Fibroblast of mammary gland (primary cell): ENCODE measurements at regions not wholly inside any gene's neighbourhood (a gene's known extent, or its start where the extent isn't known, plus 50 kb on each side); places are given as distances from the start of the nearest gene placed in this dataset.

Experiments used
- DNase-seq: peaks from one replicate; pipeline ENCODE4 v3.0.0-alpha.2; 2010; ENCODE audit warnings: low read depth
- H3K4me3 ChIP-seq: 2 replicates; pipeline ENCODE4 v1.5.1; 2011; ENCODE audit warnings: low read depth, mild to moderate bottlenecking, low read length, moderate library complexity; ENCODE audit not compliant: control insufficient read depth
- TF ChIP-seq, protein P1 (sequence below): conservative IDR thresholded peaks from 2 replicates; pipeline ENCODE4 v1.5.1; 2011; ENCODE audit warnings: low read depth, low read length, inconsistent platforms; ENCODE audit not compliant: control insufficient read depth, insufficient read depth

- no peak overlapping the region for H3K4me3 ChIP-seq
- TF ChIP-seq, protein P1, sequence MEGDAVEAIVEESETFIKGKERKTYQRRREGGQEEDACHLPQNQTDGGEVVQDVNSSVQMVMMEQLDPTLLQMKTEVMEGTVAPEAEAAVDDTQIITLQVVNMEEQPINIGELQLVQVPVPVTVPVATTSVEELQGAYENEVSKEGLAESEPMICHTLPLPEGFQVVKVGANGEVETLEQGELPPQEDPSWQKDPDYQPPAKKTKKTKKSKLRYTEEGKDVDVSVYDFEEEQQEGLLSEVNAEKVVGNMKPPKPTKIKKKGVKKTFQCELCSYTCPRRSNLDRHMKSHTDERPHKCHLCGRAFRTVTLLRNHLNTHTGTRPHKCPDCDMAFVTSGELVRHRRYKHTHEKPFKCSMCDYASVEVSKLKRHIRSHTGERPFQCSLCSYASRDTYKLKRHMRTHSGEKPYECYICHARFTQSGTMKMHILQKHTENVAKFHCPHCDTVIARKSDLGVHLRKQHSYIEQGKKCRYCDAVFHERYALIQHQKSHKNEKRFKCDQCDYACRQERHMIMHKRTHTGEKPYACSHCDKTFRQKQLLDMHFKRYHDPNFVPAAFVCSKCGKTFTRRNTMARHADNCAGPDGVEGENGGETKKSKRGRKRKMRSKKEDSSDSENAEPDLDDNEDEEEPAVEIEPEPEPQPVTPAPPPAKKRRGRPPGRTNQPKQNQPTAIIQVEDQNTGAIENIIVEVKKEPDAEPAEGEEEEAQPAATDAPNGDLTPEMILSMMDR: no peak
- DNase-seq: no peak
Measured at GRCh38 chr12:105773471-105773870, 365.3 kb downstream of the NUAK1 start.

DNA sequence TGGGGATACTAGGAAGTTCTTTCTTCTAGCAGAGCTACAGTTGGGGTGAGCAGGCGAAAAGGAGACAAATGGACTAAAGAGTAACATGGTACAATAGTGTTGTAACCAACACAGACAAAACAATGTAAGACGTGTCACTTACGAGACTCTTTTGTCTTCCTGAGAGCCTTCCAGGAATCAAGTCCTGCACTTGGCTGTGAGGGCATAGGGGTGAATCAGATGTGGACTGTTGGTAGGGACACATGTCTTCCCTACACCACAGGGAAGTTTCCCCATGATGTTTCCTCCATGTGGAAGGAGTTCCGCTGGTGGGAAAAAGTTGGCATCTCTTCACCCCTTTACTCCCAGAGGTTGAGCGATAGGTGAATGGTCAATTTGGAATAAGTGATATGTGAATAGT lies 364.7 kb downstream of the NUAK1 start:
- DNase-seq: no peak
- no peak overlapping the region for H3K4me3 ChIP-seq
- TF ChIP-seq, protein P1: no peak

DNA sequence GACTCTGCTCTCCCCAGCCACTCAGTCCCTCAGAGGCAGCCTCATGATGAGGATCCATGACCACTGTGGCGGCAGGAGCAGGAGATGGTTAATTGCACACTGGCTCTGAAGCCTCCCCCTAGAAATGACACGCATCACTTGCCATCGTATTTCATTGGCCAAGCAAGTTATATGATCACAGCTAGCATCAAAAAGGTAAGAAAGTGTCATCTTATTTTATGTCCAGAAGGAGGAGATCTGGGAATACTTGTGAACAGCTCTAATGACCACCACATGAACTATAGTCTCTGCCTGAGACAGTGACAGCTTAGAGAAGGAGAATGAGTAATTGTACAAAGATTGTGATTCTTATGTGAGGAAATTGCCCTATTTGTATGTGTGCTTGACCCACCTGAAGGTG lies 363.4 kb downstream of the NUAK1 start:
- TF ChIP-seq, protein P1: no peak
- DNase-seq: no peak
- no peak overlapping the region for H3K4me3 ChIP-seq

DNA sequence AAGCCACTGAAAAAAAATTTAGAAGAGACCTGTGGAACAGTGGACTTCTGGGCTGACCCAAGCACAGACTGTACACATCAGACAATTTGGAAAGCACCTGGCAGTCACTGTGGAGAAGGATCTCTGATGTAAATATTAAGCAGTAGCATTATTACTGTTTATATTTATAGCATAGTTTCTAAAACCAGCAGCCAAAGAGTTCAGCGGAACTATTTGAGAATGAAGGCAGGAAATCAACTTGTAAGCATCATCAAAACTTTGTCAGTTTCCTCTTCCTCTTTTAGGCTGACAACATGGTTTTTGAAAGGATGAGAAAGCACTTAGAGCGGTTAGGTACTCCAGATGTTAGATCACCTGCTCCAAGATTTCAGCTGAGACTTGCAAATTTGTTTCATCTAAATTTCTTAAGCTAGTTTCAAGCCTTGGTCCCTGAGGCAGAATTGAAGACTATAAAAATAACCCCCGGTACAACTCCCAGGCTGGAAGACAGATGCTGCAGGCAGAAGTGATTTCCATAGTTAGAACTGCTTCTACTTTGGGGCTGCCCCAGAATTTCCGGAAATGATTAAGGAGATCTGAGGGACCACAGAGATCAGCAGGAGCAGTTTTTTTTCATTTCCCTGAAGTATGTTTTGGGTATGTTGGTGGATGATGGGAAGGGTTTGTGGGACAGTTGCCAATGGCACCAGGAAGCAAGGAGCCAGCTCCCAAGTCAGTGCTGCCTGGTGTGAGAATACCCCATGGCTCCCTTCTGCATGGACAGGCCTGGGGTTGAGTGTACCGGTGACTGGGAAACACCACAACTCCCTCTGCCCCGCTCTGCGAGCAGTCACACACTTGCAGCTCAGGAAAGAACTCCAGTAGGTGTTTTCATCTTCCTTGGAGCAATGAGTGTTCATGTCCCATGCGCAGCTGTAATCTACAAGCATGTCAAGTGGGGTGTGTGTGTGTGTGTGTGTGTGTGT lies 354.5 kb downstream of the NUAK1 start:
- DNase-seq: no peak
- TF ChIP-seq, protein P1: no peak
- H3K4me3 ChIP-seq: no peak overlapping the region

- no peak overlapping the region for H3K4me3 ChIP-seq
- TF ChIP-seq, protein P1: no peak
- no peak for DNase-seq
Measured at GRCh38 chr12:105793421-105793820, 345.3 kb downstream of the NUAK1 start.

DNA sequence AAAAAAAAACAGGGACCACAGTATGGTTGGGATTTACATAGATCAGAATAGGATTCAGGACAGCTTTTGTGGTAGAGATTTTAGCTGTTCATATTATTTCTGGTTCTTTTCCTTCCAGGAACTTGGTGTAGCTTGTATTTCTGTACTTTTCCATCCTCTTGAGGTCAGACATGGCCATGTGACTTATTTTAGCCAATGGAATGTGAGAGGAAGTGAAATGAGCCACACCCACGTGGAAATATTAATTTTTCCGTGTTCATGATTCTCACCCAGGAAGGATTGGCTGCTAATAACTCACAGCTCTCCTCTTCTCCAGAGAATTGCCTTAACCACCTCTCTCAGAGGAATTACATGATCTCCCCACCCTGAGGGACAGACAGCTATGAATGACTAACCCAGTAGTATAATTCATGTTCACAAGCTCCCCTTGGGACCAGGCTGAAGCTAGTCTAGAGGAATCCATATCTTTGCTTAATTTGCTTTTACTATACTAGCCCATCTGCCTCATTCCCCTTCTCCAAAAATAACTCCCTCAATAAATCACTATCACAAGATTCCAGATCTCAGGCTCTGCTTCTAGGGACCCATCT lies 340.4 kb downstream of the NUAK1 start:
- TF ChIP-seq, protein P1: no peak
- no peak overlapping the region for H3K4me3 ChIP-seq
- peak; percentile 13 for DNase-seq
